Gastrocnemius medialis (tissue), 4 donors: ENCODE measurements at regions not wholly inside any gene's neighbourhood (a gene's known extent, or its start where the extent isn't known, plus 50 kb on each side); places are given as distances from the start of the nearest gene placed in this dataset.

ENCODE experiments used
- POLR2A ChIP-seq, 2 donors: fragments of 450-650 bp; IDR thresholded peaks; one replicate each; pipeline ENCODE4 v1.6.1; 2017; ENCODE audit warnings: antibody characterized with exemption in 2 of 2, mild to moderate bottlenecking in 2 of 2, moderate library complexity in 2 of 2
- TF ChIP-seq, protein P1 (sequence below), 5 experiments: fragments of 450-650 bp in 3 of 5; fragments of 200-600 bp in 2 of 5; sonication (generic) in 2 of 5; IDR thresholded peaks in 4 of 5; conservative IDR thresholded peaks in 1 of 5; 1 replicate in 4 of 5; 2 replicates in 1 of 5; pipeline ENCODE4 v1.5.1; 2016 to 2019; ENCODE audit warnings: antibody characterized with exemption in 5 of 5, mild to moderate bottlenecking in 3 of 5, moderate library complexity in 3 of 5

DNA sequence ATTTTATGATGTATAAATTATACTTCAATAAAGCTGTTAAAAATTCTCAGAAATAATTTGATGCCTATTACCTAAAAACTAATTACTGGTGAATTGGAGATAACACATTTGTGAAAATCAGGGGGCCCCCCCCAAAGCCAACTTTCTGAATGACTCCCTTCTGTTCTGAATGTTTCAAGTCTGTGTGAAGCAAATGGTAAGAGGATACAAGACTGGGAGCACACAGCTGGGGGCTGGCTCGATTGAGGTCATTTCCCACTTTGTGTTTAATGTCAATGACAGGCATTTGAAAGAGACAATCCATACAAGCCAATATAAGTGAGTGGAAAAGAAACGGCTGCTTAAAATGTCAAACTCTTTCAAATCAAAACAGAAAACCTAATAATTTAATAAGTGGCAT is 155.8 kb downstream of the SH2D1A start:
- TF ChIP-seq, protein P1, sequence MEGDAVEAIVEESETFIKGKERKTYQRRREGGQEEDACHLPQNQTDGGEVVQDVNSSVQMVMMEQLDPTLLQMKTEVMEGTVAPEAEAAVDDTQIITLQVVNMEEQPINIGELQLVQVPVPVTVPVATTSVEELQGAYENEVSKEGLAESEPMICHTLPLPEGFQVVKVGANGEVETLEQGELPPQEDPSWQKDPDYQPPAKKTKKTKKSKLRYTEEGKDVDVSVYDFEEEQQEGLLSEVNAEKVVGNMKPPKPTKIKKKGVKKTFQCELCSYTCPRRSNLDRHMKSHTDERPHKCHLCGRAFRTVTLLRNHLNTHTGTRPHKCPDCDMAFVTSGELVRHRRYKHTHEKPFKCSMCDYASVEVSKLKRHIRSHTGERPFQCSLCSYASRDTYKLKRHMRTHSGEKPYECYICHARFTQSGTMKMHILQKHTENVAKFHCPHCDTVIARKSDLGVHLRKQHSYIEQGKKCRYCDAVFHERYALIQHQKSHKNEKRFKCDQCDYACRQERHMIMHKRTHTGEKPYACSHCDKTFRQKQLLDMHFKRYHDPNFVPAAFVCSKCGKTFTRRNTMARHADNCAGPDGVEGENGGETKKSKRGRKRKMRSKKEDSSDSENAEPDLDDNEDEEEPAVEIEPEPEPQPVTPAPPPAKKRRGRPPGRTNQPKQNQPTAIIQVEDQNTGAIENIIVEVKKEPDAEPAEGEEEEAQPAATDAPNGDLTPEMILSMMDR (IDR thresholded peaks at IDR 0.05 in 4 of 5, conservative IDR thresholded peaks at IDR 0.05 in 1 of 5): no peak
- no peak for TF ChIP-seq POLR2A (IDR thresholded peaks at IDR 0.05)
